ENCODE measurements at regions not wholly inside any gene's neighbourhood (a gene's known extent, or its start where the extent isn't known, plus 50 kb on each side); places are given as distances from the start of the nearest gene placed in this dataset.

- TF ChIP-seq ZHX1 (conservative IDR thresholded peaks at IDR 0.05; ENCODE audit: low read length) (no peak), U2AF2 (optimal IDR thresholded peaks at IDR 0.05; ENCODE audit: low read depth, low read length) (no peak), SMAD1 (IDR thresholded peaks at IDR 0.05; ENCODE audit: low read depth, low read length, partially characterized antibody) (no peak), ZFP30 (CRISPR knock-in tag; IDR thresholded peaks at IDR 0.05; ENCODE audit: borderline replicate concordance) (no peak)
Observed at GRCh38 chr13:48175185-48175584, 57.8 kb upstream of the ITM2B start (continued).

- Histone ChIP-seq H3K27me3 (ENCODE audit: control insufficient read depth in 2 of 2, insufficient read depth in 2 of 2, low read length in 2 of 2) (no peaks in the 10 kb centered on the region), H3K4me1 (replicated peaks in 1 of 2; ENCODE audit: control insufficient read depth in 2 of 2, insufficient read depth in 2 of 2, low read length in 2 of 2) (no peaks in the 10 kb centered on the region; a peak in 1 of 5 replicates), H3K9ac (ENCODE audit: insufficient read depth in 1 of 2, low read depth in 2 of 2, low read length in 2 of 2) (no peak overlapping the region), H3K36me3 (ENCODE audit: control insufficient read depth, insufficient read depth, low read length) (no peaks in the 10 kb centered on the region), H4K20me1 (replicated peaks; ENCODE audit: control insufficient read depth, insufficient read depth, low read length) (no peaks in the 10 kb centered on the region), H3K79me2 (ENCODE audit: control insufficient read depth, insufficient read depth, low read length) (no peaks in the 10 kb centered on the region), H3K9me1 (ENCODE audit: control insufficient read depth, insufficient read depth, low read length) (no peaks in the 10 kb centered on the region), H3K4me2 (ENCODE audit: insufficient read depth, low read length) (no peak overlapping the region), H3K27ac (ENCODE audit: extremely low read depth, low read depth, low read length) (no peak overlapping the region), H3K9me3 (replicated peaks; ENCODE audit: control insufficient read depth, insufficient read depth, low read depth, low read length) (no peaks in the 10 kb centered on the region), H2AFZ (ENCODE audit: low read depth, low read length) (no peak overlapping the region), H3K4me3 (no peak overlapping the region)
- TF ChIP-seq HMBOX1 (IDR thresholded peaks at IDR 0.05) (no peak), POLR2B (IDR thresholded peaks at IDR 0.05; ENCODE audit: low read depth, partially characterized antibody) (no peak), THAP12 (CRISPR knock-in tag; IDR thresholded peaks at IDR 0.05) (no peak), YY1 (IDR thresholded peaks at IDR 0.05; ENCODE audit: borderline replicate concordance in 1 of 3, control insufficient read depth in 1 of 3, extremely low read depth in 1 of 3, insufficient read depth in 3 of 3, insufficient read length in 1 of 3, insufficient replicate concordance in 2 of 3, low read depth in 1 of 3, low read length in 2 of 3) (no peak), CREM (IDR thresholded peaks at IDR 0.05; ENCODE audit: low read depth) (no peak), ZBTB2 (IDR thresholded peaks at IDR 0.05) (no peak), ARID1B (IDR thresholded peaks at IDR 0.05) (no peak), TAF7 (tag; IDR thresholded peaks at IDR 0.05) (no peak)
- no peak for ATAC-seq
- BruUV-seq (replicated peaks): no TSS peak
- ChIA-PET POLR2A (interaction anchor here (0.8 kb wide), 1 partner anchor 324 kb away, joined by 3 read pairs; no protein-coding TSS in a partner anchor), CTCF (ENCODE audit: low intra/inter-chr PET ratio) (no interaction called here)
- intact Hi-C loops (cut with micrococcal nuclease) (no loop called here), in situ Hi-C loops (cut with MboI) (no loop called here)
- 4% methylated on average over 5 of the region's 5 CpGs for WGBS (ENCODE audit: insufficient coverage, low coverage, missing lambda C conversion rate)
- DNase-seq (ENCODE audit: extremely low read depth in 1 of 4, low spot score in 3 of 4): no peak
- no peak for FAIRE-seq
Observed at GRCh38 chr13:48167866-48168265, 65.1 kb upstream of the ITM2B start.
